Type B pancreatic cell (in vitro differentiated cells): ENCODE measurements at regions not wholly inside any gene's neighbourhood (a gene's known extent, or its start where the extent isn't known, plus 50 kb on each side); places are given as distances from the start of the nearest gene placed in this dataset.
A peak's percentile ranks its signal among the peaks of the same experiment; 100 is the strongest.
"Not testable (repeated sequence)": the region's sequence is repeated elsewhere in the genome, so short reads cannot be mapped to it uniquely, and the experiment has no call there.

ENCODE experiments used
- DNase-seq: peaks from one replicate; pipeline ENCODE4 v3.0.0; 2021; ENCODE audit warnings: mixed read lengths; ENCODE audit not compliant: unreplicated experiment; ENCODE audit errors: extremely low spot score
- H3K27ac Mint-ChIP-seq: 2 replicates; pipeline ENCODE4 v1.8.0; 2021; ENCODE audit warnings: mild to moderate bottlenecking, mixed read lengths
- H3K27me3 Mint-ChIP-seq: 2 replicates; pipeline ENCODE4 v1.8.0; 2021; ENCODE audit warnings: mixed read lengths
- H3K36me3 Mint-ChIP-seq: 2 replicates; pipeline ENCODE4 v1.8.0; 2021; ENCODE audit warnings: mixed read lengths
- H3K4me1 Mint-ChIP-seq: one replicate; pipeline ENCODE4 v1.8.0; 2021; ENCODE audit warnings: mixed read lengths; ENCODE audit not compliant: unreplicated experiment
- H3K4me3 Mint-ChIP-seq: 2 replicates; pipeline ENCODE4 v1.8.0; 2021; ENCODE audit warnings: mild to moderate bottlenecking, mixed read lengths
- H3K9me3 Mint-ChIP-seq: 2 replicates; pipeline ENCODE4 v1.8.0; 2021; ENCODE audit warnings: mixed read lengths
- CTCF ChIP-seq: fragments of 200-600 bp; sonication (generic); conservative IDR thresholded peaks from 2 replicates; pipeline ENCODE4 v1.5.0; 2021; ENCODE audit warnings: antibody characterized with exemption, mild to moderate bottlenecking

- Mint-ChIP-seq H3K4me3 (no peak overlapping the region), H3K27ac (no peak overlapping the region), H3K9me3 (peaks cover 6% of the 10 kb centered on the region), H3K27me3 (no peaks in the 10 kb centered on the region), H3K36me3 (no peaks in the 10 kb centered on the region), H3K4me1 (no peaks in the 10 kb centered on the region)
- DNase-seq, result no peak
- TF ChIP-seq CTCF, result no peak
These were observed 217.4 kb upstream of the PDE3A start for GRCh38 chr12:20150835-20151422.

GRCh38 chr12:20154052-20154451, 214.3 kb upstream of the PDE3A start:
- no peak for DNase-seq
- Mint-ChIP-seq H3K4me1 (no peaks in the 10 kb centered on the region), H3K4me3 (no peak overlapping the region), H3K27me3 (no peaks in the 10 kb centered on the region), H3K9me3 (no peaks in the 10 kb centered on the region), H3K36me3 (no peaks in the 10 kb centered on the region), H3K27ac (no peak overlapping the region)
- no peak for TF ChIP-seq CTCF

- TF ChIP-seq CTCF, result no peak
- Mint-ChIP-seq H3K36me3 (no peaks in the 10 kb centered on the region), H3K27ac (no peak overlapping the region), H3K9me3 (no peaks in the 10 kb centered on the region), H3K27me3 (no peaks in the 10 kb centered on the region), H3K4me3 (no peak overlapping the region), H3K4me1 (no peaks in the 10 kb centered on the region)
- DNase-seq, result no peak
These were observed 213.0 kb upstream of the PDE3A start for GRCh38 chr12:20155374-20155773.

GRCh38 chr12:20160899-20161298, 207.4 kb upstream of the PDE3A start:
- not testable (repeated sequence) for H3K4me1 Mint-ChIP-seq, H3K27ac Mint-ChIP-seq, H3K27me3 Mint-ChIP-seq, DNase-seq, H3K9me3 Mint-ChIP-seq, H3K36me3 Mint-ChIP-seq, H3K4me3 Mint-ChIP-seq

- H3K27me3 Mint-ChIP-seq, result peaks cover 8% of the 10 kb centered on the region
- H3K4me1 Mint-ChIP-seq, result no peaks in the 10 kb centered on the region
- H3K27ac Mint-ChIP-seq, result no peak overlapping the region
- H3K4me3 Mint-ChIP-seq, result no peak overlapping the region
- H3K9me3 Mint-ChIP-seq, result no peaks in the 10 kb centered on the region
- DNase-seq, result no peak
- no peaks in the 10 kb centered on the region for H3K36me3 Mint-ChIP-seq
- no peak for TF ChIP-seq CTCF
These were observed 193.7 kb upstream of the PDE3A start for GRCh38 chr12:20174528-20175175.

- peaks cover 10% of the 10 kb centered on the region for H3K27me3 Mint-ChIP-seq
- DNase-seq, result no peak
- H3K4me3 Mint-ChIP-seq, result no peak overlapping the region
- TF ChIP-seq CTCF, result no peak
- no peaks in the 10 kb centered on the region for H3K9me3 Mint-ChIP-seq
- no peaks in the 10 kb centered on the region for H3K4me1 Mint-ChIP-seq
- H3K27ac Mint-ChIP-seq, result peak overlapping the region; percentile 7
- peaks cover 2% of the 10 kb centered on the region for H3K36me3 Mint-ChIP-seq
These were observed 192.5 kb upstream of the PDE3A start for GRCh38 chr12:20175704-20176388.
